ENCODE measurements at regions not wholly inside any gene's neighbourhood (a gene's known extent, or its start where the extent isn't known, plus 50 kb on each side); places are given as distances from the start of the nearest gene placed in this dataset.

DNA sequence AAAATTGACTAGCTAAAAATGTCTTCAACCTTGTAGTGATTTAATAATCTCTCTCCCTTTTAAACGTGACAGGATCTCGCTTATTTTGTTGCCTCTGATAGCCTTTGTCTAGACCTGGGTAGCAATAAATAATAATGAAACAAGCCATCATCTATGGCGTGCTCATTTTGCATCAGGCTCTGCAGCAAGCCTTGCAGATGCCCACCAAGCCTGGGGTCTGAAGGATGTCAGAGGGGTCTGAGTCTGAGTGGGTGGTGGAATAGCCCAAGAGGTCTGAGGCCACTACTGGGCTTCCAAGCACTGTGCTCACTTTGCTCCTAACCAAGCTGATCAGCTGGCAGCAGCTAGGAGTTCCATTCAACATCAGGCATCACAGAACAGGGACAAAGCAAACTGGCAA is 109.4 kb downstream of the GYPC start:
- no peak for TF ChIP-seq POLR2A (IDR thresholded peaks at IDR 0.05)
- TF ChIP-seq, protein P1, sequence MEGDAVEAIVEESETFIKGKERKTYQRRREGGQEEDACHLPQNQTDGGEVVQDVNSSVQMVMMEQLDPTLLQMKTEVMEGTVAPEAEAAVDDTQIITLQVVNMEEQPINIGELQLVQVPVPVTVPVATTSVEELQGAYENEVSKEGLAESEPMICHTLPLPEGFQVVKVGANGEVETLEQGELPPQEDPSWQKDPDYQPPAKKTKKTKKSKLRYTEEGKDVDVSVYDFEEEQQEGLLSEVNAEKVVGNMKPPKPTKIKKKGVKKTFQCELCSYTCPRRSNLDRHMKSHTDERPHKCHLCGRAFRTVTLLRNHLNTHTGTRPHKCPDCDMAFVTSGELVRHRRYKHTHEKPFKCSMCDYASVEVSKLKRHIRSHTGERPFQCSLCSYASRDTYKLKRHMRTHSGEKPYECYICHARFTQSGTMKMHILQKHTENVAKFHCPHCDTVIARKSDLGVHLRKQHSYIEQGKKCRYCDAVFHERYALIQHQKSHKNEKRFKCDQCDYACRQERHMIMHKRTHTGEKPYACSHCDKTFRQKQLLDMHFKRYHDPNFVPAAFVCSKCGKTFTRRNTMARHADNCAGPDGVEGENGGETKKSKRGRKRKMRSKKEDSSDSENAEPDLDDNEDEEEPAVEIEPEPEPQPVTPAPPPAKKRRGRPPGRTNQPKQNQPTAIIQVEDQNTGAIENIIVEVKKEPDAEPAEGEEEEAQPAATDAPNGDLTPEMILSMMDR (IDR thresholded peaks at IDR 0.05): no peak
